Stomach (tissue), 4 donors: ENCODE measurements at regions not wholly inside any gene's neighbourhood (a gene's known extent, or its start where the extent isn't known, plus 50 kb on each side); places are given as distances from the start of the nearest gene placed in this dataset.

Experiments
- POLR2AphosphoS5 ChIP-seq, 3 donors: sonication (generic); formaldehyde crosslinking; IDR thresholded peaks; one replicate each; pipeline ENCODE4 v1.6.1; 2016; ENCODE audit warnings: antibody characterized with exemption in 3 of 3
- TF ChIP-seq, protein P1 (sequence below), 7 experiments: fragments of 450-650 bp in 4 of 7; fragments of 200-600 bp in 3 of 7; sonication (generic) in 3 of 7; IDR thresholded peaks; one replicate each; pipeline ENCODE4 v1.5.1; 2016 to 2019; ENCODE audit warnings: antibody characterized with exemption in 7 of 7, control low read depth in 2 of 7, mild to moderate bottlenecking in 1 of 7

DNA sequence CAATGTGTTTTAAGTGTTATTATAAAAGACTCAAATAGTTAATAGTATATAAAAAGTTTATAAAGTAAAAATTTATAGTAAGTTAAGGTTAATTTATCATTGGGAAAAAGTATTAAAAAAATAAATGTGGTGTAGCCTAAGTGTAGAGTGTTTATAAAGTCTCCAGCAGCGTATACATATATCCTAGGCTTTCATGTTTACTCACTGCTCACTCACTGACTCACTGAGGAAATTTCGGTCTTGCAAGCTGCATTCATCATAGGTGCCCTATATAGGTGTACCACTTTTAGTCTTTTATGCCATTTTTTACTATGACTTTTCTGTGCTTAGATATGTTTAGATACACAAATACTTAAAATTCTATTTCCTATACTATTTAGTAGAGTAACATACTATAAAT lies 866.0 kb downstream of the CBLN2 start:
- TF ChIP-seq, protein P1, sequence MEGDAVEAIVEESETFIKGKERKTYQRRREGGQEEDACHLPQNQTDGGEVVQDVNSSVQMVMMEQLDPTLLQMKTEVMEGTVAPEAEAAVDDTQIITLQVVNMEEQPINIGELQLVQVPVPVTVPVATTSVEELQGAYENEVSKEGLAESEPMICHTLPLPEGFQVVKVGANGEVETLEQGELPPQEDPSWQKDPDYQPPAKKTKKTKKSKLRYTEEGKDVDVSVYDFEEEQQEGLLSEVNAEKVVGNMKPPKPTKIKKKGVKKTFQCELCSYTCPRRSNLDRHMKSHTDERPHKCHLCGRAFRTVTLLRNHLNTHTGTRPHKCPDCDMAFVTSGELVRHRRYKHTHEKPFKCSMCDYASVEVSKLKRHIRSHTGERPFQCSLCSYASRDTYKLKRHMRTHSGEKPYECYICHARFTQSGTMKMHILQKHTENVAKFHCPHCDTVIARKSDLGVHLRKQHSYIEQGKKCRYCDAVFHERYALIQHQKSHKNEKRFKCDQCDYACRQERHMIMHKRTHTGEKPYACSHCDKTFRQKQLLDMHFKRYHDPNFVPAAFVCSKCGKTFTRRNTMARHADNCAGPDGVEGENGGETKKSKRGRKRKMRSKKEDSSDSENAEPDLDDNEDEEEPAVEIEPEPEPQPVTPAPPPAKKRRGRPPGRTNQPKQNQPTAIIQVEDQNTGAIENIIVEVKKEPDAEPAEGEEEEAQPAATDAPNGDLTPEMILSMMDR (IDR thresholded peaks at IDR 0.05) = no peak
- no peak for TF ChIP-seq POLR2AphosphoS5 (IDR thresholded peaks at IDR 0.05)
